HK-2 (cell line): ENCODE measurements at regions not wholly inside any gene's neighbourhood (a gene's known extent, or its start where the extent isn't known, plus 50 kb on each side); places are given as distances from the start of the nearest gene placed in this dataset.

Source experiments
- DNase-seq: peaks from one replicate; pipeline ENCODE4 v3.0.0-alpha.2; 2018; ENCODE audit not compliant: unreplicated experiment

GRCh38 chr1:168917796-168918195, 188.7 kb upstream of the ATP1B1 start:
- DNase-seq, result no peak

DNA sequence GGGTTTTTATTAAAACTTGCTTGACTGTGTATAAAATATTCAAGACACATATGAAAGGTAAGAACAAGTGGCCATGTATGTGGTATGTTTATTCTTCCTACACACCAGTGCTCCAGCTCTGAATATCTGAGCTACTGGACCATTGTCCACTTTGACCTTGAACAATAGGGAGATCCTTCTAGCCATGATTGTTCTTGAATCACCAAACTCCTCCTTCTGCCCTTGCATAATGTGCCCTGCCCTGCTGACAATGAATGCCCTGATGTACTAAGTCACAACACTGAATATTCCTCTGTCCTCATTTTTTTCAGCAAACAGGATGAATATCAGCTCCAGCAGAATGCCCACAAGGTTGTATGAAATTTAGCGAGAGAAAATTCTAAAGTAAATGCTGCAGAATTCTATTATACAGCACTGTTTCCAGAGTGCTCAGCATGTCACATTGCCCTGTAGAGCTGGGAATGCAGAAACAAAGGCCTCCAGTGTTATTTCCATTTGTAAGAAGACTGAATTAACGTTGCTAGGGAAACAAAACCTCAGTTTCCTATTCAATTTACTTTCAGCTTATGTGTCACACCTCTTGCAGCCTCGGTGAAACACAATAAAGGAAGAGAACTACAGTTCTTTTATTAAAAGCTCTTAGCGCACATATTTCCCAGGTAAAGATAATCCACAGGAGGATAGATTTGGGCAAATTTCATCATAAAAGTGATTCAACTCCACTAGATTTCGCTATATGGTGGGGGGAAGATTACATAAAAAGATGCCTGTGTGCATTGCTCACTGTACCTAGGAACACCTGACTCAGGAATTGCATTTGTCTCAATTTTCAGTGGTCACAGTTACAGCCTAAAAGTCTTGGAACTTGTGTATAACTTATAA, 187.4 kb upstream of the ATP1B1 start:
- no peak for DNase-seq

- no peak for DNase-seq
Measured at GRCh38 chr1:168920456-168921094, 185.9 kb upstream of the ATP1B1 start.

- no peak for DNase-seq
Measured at GRCh38 chr1:168921629-168922028, 184.9 kb upstream of the ATP1B1 start.

DNA sequence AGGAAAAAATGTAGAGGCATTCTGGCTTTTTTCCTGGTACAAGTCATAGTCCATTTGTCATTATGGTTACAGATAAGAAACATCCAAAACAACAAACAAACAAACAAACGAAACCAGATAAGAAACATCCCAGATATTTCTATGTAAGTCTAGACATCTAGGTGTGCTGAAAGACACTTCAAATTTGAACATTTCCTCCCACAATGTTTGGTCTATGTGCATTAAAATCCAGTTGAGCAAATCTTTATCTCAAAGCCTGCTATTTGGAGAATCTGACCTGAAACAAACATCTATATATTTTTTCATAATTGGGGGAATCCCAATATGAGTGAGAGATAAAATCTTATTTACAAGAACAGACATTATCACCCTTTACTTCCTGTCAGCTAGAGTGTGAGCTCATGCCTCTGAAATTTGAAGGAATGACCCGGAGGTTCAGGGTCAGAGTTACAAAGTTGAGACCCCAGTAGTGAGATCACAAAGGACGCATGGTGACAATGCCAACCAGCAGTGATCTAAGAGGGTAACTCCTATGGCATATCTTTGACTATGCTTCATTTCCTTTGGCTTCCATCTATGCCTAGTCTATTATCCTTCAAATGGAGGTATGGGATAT, 182.9 kb upstream of the ATP1B1 start:
- no peak for DNase-seq

DNA sequence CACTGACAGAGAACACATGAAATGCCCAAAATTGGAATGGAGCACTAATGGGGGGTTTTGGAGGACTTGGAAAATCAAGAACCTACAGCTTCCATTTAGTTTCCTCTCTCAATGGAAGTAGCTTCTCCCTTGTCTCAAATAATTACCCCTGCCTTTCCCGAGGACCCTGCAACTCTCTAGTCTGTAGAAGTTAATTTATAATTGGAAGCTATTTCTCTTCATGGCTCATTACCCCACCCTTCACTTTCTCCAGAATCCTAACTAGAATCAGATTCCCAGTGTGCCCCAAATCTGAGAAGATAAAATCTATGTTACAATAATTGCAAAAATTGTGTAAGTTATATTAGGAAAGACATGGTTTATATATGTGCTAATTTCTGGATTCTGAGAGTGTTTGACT, 181.5 kb upstream of the ATP1B1 start:
- DNase-seq, result no peak

- DNase-seq, result no peak
Measured at GRCh38 chr1:168926236-168926635, 180.3 kb upstream of the ATP1B1 start.

DNA sequence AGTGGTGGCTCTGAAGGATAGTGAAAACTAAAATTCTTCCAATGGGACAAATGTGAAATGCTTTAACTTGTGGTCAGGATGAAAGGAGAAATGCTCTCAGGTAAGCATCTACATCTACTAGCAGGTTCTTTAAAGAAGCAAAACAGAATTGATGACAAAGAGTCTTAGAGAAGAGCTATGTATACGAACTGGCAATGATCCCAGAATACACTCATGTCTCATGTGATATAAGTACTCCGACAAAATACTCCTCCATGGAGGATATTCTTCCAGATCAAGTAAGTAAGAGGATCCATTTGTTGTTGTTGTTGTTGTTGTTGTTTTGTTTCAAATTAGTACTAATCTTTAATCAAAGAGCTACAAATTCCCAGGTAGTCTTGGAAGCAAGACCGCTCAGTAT, 174.0 kb upstream of the ATP1B1 start:
- DNase-seq, result no peak

GRCh38 chr1:168933141-168933805, 173.2 kb upstream of the ATP1B1 start:
- DNase-seq, result no peak

DNA sequence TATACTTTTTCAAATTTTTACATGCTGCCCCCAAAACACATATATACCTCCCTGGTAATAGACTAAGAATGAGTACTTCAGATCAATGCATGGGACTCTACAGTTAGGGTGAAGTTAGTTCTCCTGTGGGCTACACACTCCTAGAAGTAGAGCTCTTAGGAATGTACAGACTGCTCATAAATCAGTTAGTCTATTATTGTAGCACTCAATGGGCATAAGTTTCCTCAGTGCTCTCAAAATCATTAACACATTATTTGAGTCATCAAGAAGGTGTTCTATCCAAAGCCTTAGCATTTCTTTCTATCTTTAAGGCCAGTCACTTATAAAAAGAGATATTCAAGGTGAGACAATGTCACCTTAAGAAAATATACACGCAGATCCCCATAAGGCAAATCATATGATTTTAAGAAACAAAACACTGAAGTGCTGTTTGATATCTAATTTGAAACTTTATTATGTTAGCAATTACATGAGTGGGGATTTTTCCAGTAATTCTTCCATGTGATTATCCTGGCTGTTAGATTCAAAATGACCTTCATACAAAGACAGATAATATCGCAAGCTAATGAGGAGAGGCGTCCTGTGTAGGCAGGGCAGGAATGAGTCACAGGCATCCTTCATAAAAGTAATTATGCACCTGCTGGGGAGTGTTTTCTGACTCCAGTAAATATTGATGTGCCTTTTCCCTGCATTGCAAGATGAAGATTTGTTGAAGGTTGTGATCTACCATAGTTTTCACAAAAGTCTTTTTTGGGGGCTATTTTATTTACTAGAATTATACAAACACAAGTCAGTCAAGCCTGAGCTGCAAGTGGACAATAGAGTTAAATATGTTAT, 167.2 kb upstream of the ATP1B1 start:
- no peak for DNase-seq

DNA sequence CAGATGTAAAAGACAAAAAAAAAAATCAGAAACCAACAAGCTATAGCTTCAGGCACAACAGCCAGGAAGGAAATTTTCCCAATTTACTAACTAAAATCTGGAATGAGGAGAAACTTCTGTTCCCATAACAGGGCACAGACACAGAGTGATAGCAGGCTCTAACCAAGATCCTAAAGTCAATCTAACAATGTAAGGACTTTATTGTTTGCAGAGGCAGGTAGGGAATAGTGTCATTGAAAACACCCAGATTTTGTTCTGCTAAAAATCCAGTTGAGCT, 166.6 kb upstream of the ATP1B1 start:
- no peak for DNase-seq

GRCh38 chr1:168941640-168942039, 164.8 kb upstream of the ATP1B1 start:
- DNase-seq, result no peak

DNA sequence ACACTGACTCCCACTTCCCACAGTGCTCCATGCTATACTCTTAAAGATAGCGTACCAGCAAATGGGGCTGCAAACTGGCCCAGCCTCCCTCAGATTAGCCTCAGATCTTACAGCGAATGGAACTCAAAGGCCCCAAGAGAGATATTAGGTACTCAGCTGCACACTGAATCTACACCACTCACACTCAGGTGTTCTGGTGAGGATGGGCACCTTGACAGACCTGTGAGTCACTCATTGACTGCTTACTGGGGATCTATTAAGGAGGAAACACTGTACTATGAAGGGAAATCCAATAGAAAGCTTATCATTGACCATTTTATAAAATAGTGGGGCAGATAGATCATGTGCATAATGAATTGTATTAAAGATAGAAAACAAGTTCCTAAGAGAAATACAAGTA, 164.3 kb upstream of the ATP1B1 start:
- no peak for DNase-seq

DNA sequence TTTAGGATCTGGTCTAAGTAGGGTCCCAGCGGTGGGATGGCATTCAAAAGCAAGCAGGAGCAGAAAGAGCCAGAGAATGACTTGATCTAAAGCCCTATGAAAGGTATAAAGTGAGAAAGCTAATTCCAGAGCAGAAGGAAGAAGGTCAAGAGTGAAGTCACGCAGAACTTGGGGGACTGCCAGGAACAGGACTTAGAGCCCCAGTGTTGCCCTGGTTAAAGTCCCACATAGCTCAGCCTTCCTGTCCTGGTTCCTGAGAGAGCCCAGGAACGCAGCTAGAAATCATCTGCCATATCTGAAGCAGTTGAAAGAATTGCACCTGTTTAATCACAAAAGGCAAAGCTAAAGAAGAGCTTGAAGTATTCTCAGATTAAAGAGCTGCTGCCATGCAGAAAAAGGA, 160.6 kb upstream of the ATP1B1 start:
- DNase-seq, result no peak

DNA sequence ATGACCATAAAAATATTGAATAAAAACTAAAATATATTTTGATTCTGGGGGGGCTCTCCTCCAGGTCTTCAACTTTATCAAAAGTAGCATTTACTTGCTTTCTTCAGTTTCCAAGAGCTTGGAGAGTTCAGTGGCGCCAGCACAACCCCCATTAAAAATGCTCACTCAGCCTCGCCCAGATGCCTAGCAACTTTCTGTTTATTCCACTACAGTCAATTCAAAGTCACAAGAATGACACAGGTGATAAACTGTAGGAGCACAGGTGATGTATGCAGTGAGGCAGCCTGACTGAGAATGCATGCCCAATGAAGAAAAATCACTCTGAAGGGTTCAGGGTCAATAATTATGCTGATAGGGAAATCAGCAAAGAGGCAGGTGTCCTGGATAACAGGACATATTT, 159.4 kb upstream of the ATP1B1 start:
- DNase-seq, result no peak

DNA sequence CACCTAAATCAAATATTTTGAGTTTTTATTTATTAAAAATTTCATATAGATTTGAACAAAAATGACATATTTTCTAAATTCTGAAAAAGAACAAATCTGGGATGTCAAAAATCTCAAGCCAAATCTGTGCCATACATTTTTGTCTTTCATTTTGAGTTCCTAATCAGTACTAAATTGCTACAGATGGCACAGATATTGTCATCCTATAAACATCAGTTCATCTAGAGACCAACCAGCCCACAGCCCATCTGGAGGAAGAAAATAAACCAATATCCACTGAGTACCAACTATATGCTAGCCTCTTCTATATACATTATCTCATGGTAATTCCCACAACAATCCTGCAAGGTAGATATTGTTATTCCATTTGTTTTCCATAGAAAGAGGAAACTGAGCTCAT, 156.8 kb upstream of the ATP1B1 start:
- DNase-seq, result no peak

- no peak for DNase-seq
Measured at GRCh38 chr1:168957818-168958217, 148.7 kb upstream of the ATP1B1 start.

GRCh38 chr1:168958562-168959289, 147.8 kb upstream of the ATP1B1 start:
- DNase-seq, result no peak

GRCh38 chr1:168959382-168959781, 147.1 kb upstream of the ATP1B1 start:
- DNase-seq, result no peak

DNA sequence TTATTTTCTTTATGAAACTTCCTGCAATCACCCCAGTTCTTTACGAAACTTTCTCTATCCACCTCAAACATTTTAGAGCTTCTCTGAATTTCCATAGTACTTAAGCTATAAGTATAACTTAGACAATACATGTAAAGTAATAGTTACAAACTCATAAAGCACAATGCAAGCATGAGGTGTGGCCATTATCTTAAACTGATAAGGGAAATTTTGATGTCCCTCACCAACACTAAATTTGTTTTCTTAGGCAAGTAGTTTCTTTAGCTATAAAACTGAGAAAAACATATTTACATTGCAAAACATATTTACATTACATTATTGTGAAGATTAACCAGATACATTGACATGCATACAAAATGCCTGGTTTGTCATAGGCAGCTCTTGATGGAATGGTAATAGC, 146.4 kb upstream of the ATP1B1 start:
- DNase-seq, result no peak

GRCh38 chr1:168960595-168960994, 145.9 kb upstream of the ATP1B1 start:
- no peak for DNase-seq
